ENCODE measurements at regions not wholly inside any gene's neighbourhood (a gene's known extent, or its start where the extent isn't known, plus 50 kb on each side); places are given as distances from the start of the nearest gene placed in this dataset.

- no peak overlapping the region for H2AK5ac ChIP-seq (ENCODE audit: insufficient read length, low read length)
- H3K4me1 ChIP-seq (ENCODE audit: insufficient read depth, low read length) = no peaks in the 10 kb centered on the region
- H3K4ac ChIP-seq (ENCODE audit: low read depth, low read length) = no peak overlapping the region
- H3K9me3 Mint-ChIP-seq = peaks cover 3% of the 10 kb centered on the region in 2 experiments; a peak in 1 of 5 replicates
- no peak overlapping the region for H2BK20ac ChIP-seq (ENCODE audit: low read depth, low read length, poor library complexity, severe bottlenecking)
- H3T11ph ChIP-seq (ENCODE audit: low read length) = no peak overlapping the region
- no peak overlapping the region for H2BK12ac ChIP-seq (ENCODE audit: insufficient read length, low read depth, low read length)
- H2BK5ac ChIP-seq (ENCODE audit: insufficient read length, low read length) = no peak overlapping the region
- H4K91ac ChIP-seq (ENCODE audit: insufficient read length, low read depth, low read length) = no peak overlapping the region
- no peak overlapping the region for H3K14ac ChIP-seq (ENCODE audit: insufficient read depth, low read length)
- H3K56ac ChIP-seq (ENCODE audit: insufficient read length, low read depth, low read length) = no peak overlapping the region
- H3K4me3 Mint-ChIP-seq = no peak overlapping the region
- H3K27me3 ChIP-seq (ENCODE audit: insufficient read depth, low read length) = no peaks in the 10 kb centered on the region
- H3K27ac ChIP-seq (ENCODE audit: insufficient read length, low read depth, low read length) = no peak overlapping the region
- H3K27me3 Mint-ChIP-seq (ENCODE audit: low read depth) = no peaks in the 10 kb centered on the region
- TF ChIP-seq CTCF (conservative IDR thresholded peaks at IDR 0.05) = no peak
- no peaks in the 10 kb centered on the region for H3K9me3 ChIP-seq (ENCODE audit: control insufficient read depth, low read depth, low read length)
- H3K4me1 Mint-ChIP-seq = peaks cover 0 to 6% of the 10 kb centered on the region in 2 experiments; a peak in 1 of 4 replicates
- no peaks in the 10 kb centered on the region for H3K79me2 ChIP-seq (ENCODE audit: insufficient read depth, low read length)
- no peak overlapping the region for H3K27ac Mint-ChIP-seq
- no peak overlapping the region for H3K23ac ChIP-seq (ENCODE audit: insufficient read length, low read depth, low read length)
- H3K9ac ChIP-seq (ENCODE audit: extremely low read depth, insufficient read length, low read length) = no peak overlapping the region
- H3K18ac ChIP-seq (ENCODE audit: insufficient read length, low read depth, low read length) = no peak overlapping the region
- DNase-seq = no peak
- H2BK120ac ChIP-seq (ENCODE audit: low read depth, low read length, poor library complexity, severe bottlenecking) = no peak overlapping the region
- H3K4me2 ChIP-seq (ENCODE audit: insufficient read depth, insufficient read length, low read length) = no peak overlapping the region
- no peak overlapping the region for H2AFZ ChIP-seq (ENCODE audit: low read length)
- H2BK15ac ChIP-seq (ENCODE audit: low read depth, low read length) = no peak overlapping the region
- no peak overlapping the region for H4K8ac ChIP-seq (replicated peaks; ENCODE audit: insufficient read length, low read depth, low read length)
- no peak overlapping the region for H4K5ac ChIP-seq (ENCODE audit: insufficient read length, low read depth, low read length)
- peaks cover 0 to 3% (median 0%) of the 10 kb centered on the region in 3 experiments; a peak in 2 of 7 replicates for H3K36me3 Mint-ChIP-seq (ENCODE audit: insufficient read depth in 1 of 3, low read depth in 3 of 3)
- H4K20me1 ChIP-seq (ENCODE audit: control insufficient read depth, insufficient read depth, insufficient read length) = no peaks in the 10 kb centered on the region
- no CpG with 5 or more reads among the region's 3 CpGs for WGBS (ENCODE audit: extremely low coverage, insufficient read length, low lambda C conversion rate)
- no peaks in the 10 kb centered on the region for H3K23me2 ChIP-seq (ENCODE audit: insufficient read length, low read depth, low read length, poor library complexity, severe bottlenecking)
- no peaks in the 10 kb centered on the region for H3K79me1 ChIP-seq (ENCODE audit: insufficient read depth, low read depth, low read length, poor library complexity, severe bottlenecking)
Observed at GRCh38 chr4:85113706-85114105, 147.2 kb upstream of the WDFY3 start.

Data from H9 (cell line).